PC-3 (cell line): ENCODE measurements at regions not wholly inside any gene's neighbourhood (a gene's known extent, or its start where the extent isn't known, plus 50 kb on each side); places are given as distances from the start of the nearest gene placed in this dataset.
"Not testable (repeated sequence)": the region's sequence is repeated elsewhere in the genome, so short reads cannot be mapped to it uniquely, and the experiment has no call there.

Experiments
- ATAC-seq: fragments of 200-7000 bp; cut with Tn5 transposase; 2 replicates; pipeline ENCODE4 v1.9.1; 2020; ENCODE audit warnings: mild to moderate bottlenecking, moderate library complexity
- BruUV-seq: library from RNA; stranded (reverse); fragments of 400-500 nt; replicated peaks from 2 replicates; lab custom pipeline; 2021; lab: Mats Ljungman, UMichigan
- CTCF ChIA-PET: fragments of 300-600 bp; sonication (Branson Sonifier 250); formaldehyde crosslinking; loops from one replicate; lab custom pipeline; 2022; ENCODE audit warnings: antibody characterized with exemption; lab: Charles Lee
- POLR2A ChIA-PET: fragments of 300-600 bp; sonication (Branson Sonifier 250); formaldehyde crosslinking; loops from one replicate; lab custom pipeline; 2022; ENCODE audit warnings: antibody characterized with exemption; ENCODE audit not compliant: unreplicated experiment; lab: Charles Lee
- DNase-seq: peaks from one replicate; pipeline ENCODE4 v3.0.0-alpha.2; 2015
- H2AFZ ChIP-seq: fragments of 300-600 bp; sonication (generic); 2 replicates; pipeline ENCODE4 v1.6.0; 2016; ENCODE audit warnings: antibody characterized with exemption, low read length
- H3F3A ChIP-seq: fragments of 300-600 bp; sonication (generic); one replicate; pipeline ENCODE4 v1.6.0; 2017; ENCODE audit warnings: antibody characterized with exemption, low read length, control low read depth, mild to moderate bottlenecking; ENCODE audit not compliant: unreplicated experiment
- H3K27ac ChIP-seq: fragments of 300-600 bp; sonication (generic); 2 replicates; pipeline ENCODE4 v1.5.1; 2016; ENCODE audit warnings: mild to moderate bottlenecking, low read length
- H3K27me3 ChIP-seq: fragments of 300-600 bp; sonication (generic); 2 replicates; pipeline ENCODE4 v1.6.1; 2016; ENCODE audit warnings: low read length, mixed read lengths
- H3K36me3 ChIP-seq: fragments of 300-600 bp; sonication (generic); 2 replicates; pipeline ENCODE4 v1.6.1; 2016; ENCODE audit warnings: low read depth, mixed run types, low read length, mixed read lengths
- H3K4me1 ChIP-seq: fragments of 300-600 bp; sonication (generic); 2 replicates; pipeline ENCODE4 v1.5.1; 2016; ENCODE audit warnings: low read length; ENCODE audit not compliant: insufficient read depth
- H3K4me2 ChIP-seq: fragments of 300-600 bp; sonication (generic); 2 replicates; pipeline ENCODE4 v1.6.0; 2016; ENCODE audit warnings: low read length
- H3K4me3 ChIP-seq: fragments of 300-600 bp; sonication (generic); 2 replicates; pipeline ENCODE4 v1.5.1; 2016; ENCODE audit warnings: mild to moderate bottlenecking, low read length, mixed read lengths
- H3K79me2 ChIP-seq: fragments of 300-600 bp; sonication (generic); 2 replicates; pipeline ENCODE4 v1.6.1; 2017; ENCODE audit warnings: low read length, mixed read lengths
- H3K9ac ChIP-seq: fragments of 300-600 bp; sonication (generic); 2 replicates; pipeline ENCODE4 v1.6.0; 2016; ENCODE audit warnings: mild to moderate bottlenecking, low read length
- H3K9me2 ChIP-seq: fragments of 300-600 bp; sonication (generic); replicated peaks from 2 replicates; pipeline ENCODE4 v1.6.1; 2016; ENCODE audit warnings: mixed run types, low read length, mixed read lengths
- H3K9me3 ChIP-seq: fragments of 300-600 bp; sonication (generic); 2 replicates; pipeline ENCODE4 v1.6.1; 2016; ENCODE audit warnings: low read length, mixed read lengths
- H4K20me1 ChIP-seq: fragments of 300-600 bp; sonication (generic); 2 replicates; pipeline ENCODE4 v1.6.1; 2016; ENCODE audit warnings: low read length, mixed read lengths
- CTCF ChIP-seq: fragments of 300-600 bp; sonication (generic); conservative IDR thresholded peaks from 2 replicates; pipeline ENCODE4 v1.5.1; 2017; ENCODE audit warnings: antibody characterized with exemption, low read depth, mild to moderate bottlenecking, low read length
- EZH2 ChIP-seq: fragments of 300-600 bp; sonication (generic); IDR thresholded peaks from one replicate; pipeline ENCODE4 v1.6.1; 2017; ENCODE audit warnings: antibody characterized with exemption, mild to moderate bottlenecking, low read length; ENCODE audit not compliant: unreplicated experiment
- EZH2phosphoT487 ChIP-seq: fragments of 300-600 bp; sonication (generic); IDR thresholded peaks from 2 replicates; pipeline ENCODE4 v1.6.1; 2018; ENCODE audit warnings: mild to moderate bottlenecking, antibody characterized with exemption, low read length, borderline replicate concordance
- intact Hi-C: fragments of 100-400 bp; cut with micrococcal nuclease; formaldehyde crosslinking; loops from 2 replicates; pipeline ENCODE4 v1.9.0; 2023

- Histone ChIP-seq H3K4me3 (no peak overlapping the region), H3K4me1 (peaks cover 24% of the 10 kb centered on the region), H3K36me3 (no peaks in the 10 kb centered on the region), H3F3A (no peaks in the 10 kb centered on the region), H3K27ac (no peak overlapping the region), H3K79me2 (no peaks in the 10 kb centered on the region), H3K27me3 (no peaks in the 10 kb centered on the region), H3K9me3 (no peaks in the 10 kb centered on the region), H4K20me1 (no peaks in the 10 kb centered on the region), H2AFZ (no peak overlapping the region), H3K4me2 (no peak overlapping the region), H3K9me2 (no peaks in the 10 kb centered on the region), H3K9ac (no peak overlapping the region)
- DNase-seq = no peak
- intact Hi-C loops = loop anchor here (5.0 kb wide), 1 partner anchor 187 kb away; no protein-coding TSS in a partner anchor
- no peak for ATAC-seq
- ChIA-PET CTCF (no interaction called here), POLR2A (no interaction called here)
- no TSS peak for BruUV-seq
- TF ChIP-seq CTCF = no peak
- TF ChIP-seq EZH2phosphoT487 = no peak
- TF ChIP-seq EZH2 = no peak
These were observed 104.9 kb downstream of the CDC7 start for GRCh38 chr1:91605566-91605965.

DNA sequence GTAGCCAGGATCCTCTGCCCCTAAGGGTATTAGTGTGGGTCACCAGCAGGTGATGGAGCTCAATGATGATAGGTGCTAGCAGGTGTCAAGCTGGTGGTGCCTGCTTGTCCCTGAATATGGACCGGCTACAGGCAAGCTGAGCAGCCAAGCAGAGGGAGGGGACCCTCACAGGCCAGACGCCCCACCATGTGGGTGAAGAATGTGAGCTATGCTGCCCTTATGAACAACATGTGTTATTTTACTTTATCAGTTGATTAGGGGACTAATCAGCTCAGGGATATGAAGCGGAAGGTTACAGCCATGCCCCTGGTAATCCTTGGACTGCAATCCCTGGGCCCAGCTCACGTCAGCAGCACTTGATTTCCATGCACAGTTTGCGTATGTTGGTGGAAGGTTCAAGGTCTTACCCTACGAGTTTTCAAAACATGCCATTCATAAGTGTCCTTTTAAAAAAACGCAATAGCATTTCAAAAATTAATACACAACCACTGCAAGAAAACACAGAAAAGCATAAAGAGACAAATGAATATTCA is 106.0 kb downstream of the CDC7 start:
- no TSS peak for BruUV-seq
- Histone ChIP-seq H3K4me1 (peaks cover 34% of the 10 kb centered on the region), H2AFZ (no peak overlapping the region), H3K4me3 (no peak overlapping the region), H3K79me2 (no peaks in the 10 kb centered on the region), H3K4me2 (no peak overlapping the region), H3K27ac (no peak overlapping the region), H3K9ac (no peak overlapping the region), H3K36me3 (no peaks in the 10 kb centered on the region), H3K9me3 (no peaks in the 10 kb centered on the region), H3F3A (no peaks in the 10 kb centered on the region), H4K20me1 (no peaks in the 10 kb centered on the region), H3K9me2 (no peaks in the 10 kb centered on the region), H3K27me3 (no peaks in the 10 kb centered on the region)
- TF ChIP-seq EZH2phosphoT487 (no peak), CTCF (no peak), EZH2 (no peak)
- intact Hi-C loops = loop anchor here (5.0 kb wide), 1 partner anchor 186 kb away; no protein-coding TSS in a partner anchor
- ChIA-PET CTCF (no interaction called here), POLR2A (no interaction called here)
- DNase-seq (no peak), ATAC-seq (no peak)

DNA sequence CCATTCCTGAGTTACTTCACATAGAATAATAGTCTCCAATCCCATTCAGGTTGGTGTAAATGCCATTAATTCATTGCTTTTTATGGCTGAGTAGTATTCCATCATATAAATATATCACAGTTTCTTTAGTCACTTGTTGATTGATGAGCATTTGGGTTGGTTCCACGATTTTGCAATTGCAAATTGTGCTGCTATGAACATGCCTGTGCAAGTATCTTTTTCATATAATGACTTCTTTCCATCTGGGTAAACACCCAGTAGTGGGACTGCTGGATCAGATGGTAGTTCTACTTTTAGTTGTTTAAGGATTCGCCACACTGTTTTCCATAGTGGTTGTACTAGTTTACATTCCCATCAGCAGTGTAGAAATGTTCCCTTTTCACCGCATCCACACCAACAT is 107.0 kb downstream of the CDC7 start:
- CTCF ChIA-PET = not testable (repeated sequence)
- intact Hi-C loops = loop anchor here (2.0 to 5.0 kb wide), 2 partner anchors 129 to 185 kb away; no protein-coding TSS in a partner anchor

More for the DNA sequence above, 107.0 kb downstream of the CDC7 start:
- not testable (repeated sequence) for H3F3A ChIP-seq, DNase-seq, BruUV-seq, H3K4me2 ChIP-seq, H4K20me1 ChIP-seq, H3K9me3 ChIP-seq, H2AFZ ChIP-seq, H3K36me3 ChIP-seq, H3K4me3 ChIP-seq, H3K27me3 ChIP-seq, H3K27ac ChIP-seq, H3K79me2 ChIP-seq, ATAC-seq, H3K9me2 ChIP-seq, H3K9ac ChIP-seq
- POLR2A ChIA-PET = interaction anchor here (0.7 kb wide), 1 partner anchor 683 kb away, joined by 3 read pairs; no protein-coding TSS in a partner anchor
- peaks cover 40% of the 10 kb centered on the region for H3K4me1 ChIP-seq
